H9 (cell line): ENCODE measurements at regions not wholly inside any gene's neighbourhood (a gene's known extent, or its start where the extent isn't known, plus 50 kb on each side); places are given as distances from the start of the nearest gene placed in this dataset.

Experiments
- DNase-seq: peaks from one replicate; pipeline ENCODE4 v3.0.0-alpha.2; 2017
- H2AFZ ChIP-seq: one replicate; pipeline ENCODE4 v1.6.1; 2013; ENCODE audit warnings: mild to moderate bottlenecking, low read length, control low read depth, moderate library complexity
- H2AK5ac ChIP-seq: 2 replicates; pipeline ENCODE4 v1.6.1; 2013; ENCODE audit warnings: low read length, control low read depth, mixed read lengths; ENCODE audit not compliant: insufficient read length
- H2BK120ac ChIP-seq: one replicate; pipeline ENCODE4 v1.6.1; 2013; ENCODE audit warnings: low read depth, mild to moderate bottlenecking, low read length, control low read depth, inconsistent platforms; ENCODE audit not compliant: poor library complexity, severe bottlenecking
- H2BK12ac ChIP-seq: 2 replicates; pipeline ENCODE4 v1.6.1; 2013; ENCODE audit warnings: low read length, control low read depth, mixed read lengths, low read depth; ENCODE audit not compliant: insufficient read length
- H2BK15ac ChIP-seq: 2 replicates; pipeline ENCODE4 v1.6.1; 2013; ENCODE audit warnings: low read depth, low read length, control low read depth
- H2BK20ac ChIP-seq: one replicate; pipeline ENCODE4 v1.6.1; 2013; ENCODE audit warnings: low read depth, mild to moderate bottlenecking, low read length, control low read depth, inconsistent platforms; ENCODE audit not compliant: poor library complexity, severe bottlenecking
- H2BK5ac ChIP-seq: 2 replicates; pipeline ENCODE4 v1.6.1; 2013; ENCODE audit warnings: low read length, control low read depth, mixed read lengths; ENCODE audit not compliant: insufficient read length
- H3K14ac ChIP-seq: 2 replicates; pipeline ENCODE4 v1.6.1; 2013; ENCODE audit warnings: low read length, control low read depth; ENCODE audit not compliant: insufficient read depth
- H3K18ac ChIP-seq: 2 replicates; pipeline ENCODE4 v1.6.1; 2013; ENCODE audit warnings: low read depth, mild to moderate bottlenecking, mixed read lengths, low read length, control low read depth; ENCODE audit not compliant: insufficient read length
- H3K23ac ChIP-seq: 2 replicates; pipeline ENCODE4 v1.6.1; 2013; ENCODE audit warnings: low read length, control low read depth, mixed read lengths, low read depth; ENCODE audit not compliant: insufficient read length
- H3K23me2 ChIP-seq: 2 replicates; pipeline ENCODE4 v1.6.1; 2013; ENCODE audit warnings: low read depth, mild to moderate bottlenecking, mixed read lengths, low read length, control low read depth; ENCODE audit not compliant: insufficient read length, poor library complexity, severe bottlenecking
- H3K27ac ChIP-seq: 2 replicates; pipeline ENCODE4 v1.5.1; 2013; ENCODE audit warnings: low read length, control low read depth, mixed read lengths, low read depth; ENCODE audit not compliant: insufficient read length
- H3K27me3 ChIP-seq: 2 replicates; pipeline ENCODE4 v1.6.1; 2013; ENCODE audit warnings: low read length, control low read depth, inconsistent platforms; ENCODE audit not compliant: insufficient read depth
- H3K4ac ChIP-seq: 2 replicates; pipeline ENCODE4 v1.6.1; 2013; ENCODE audit warnings: low read depth, mild to moderate bottlenecking, control low read depth, inconsistent platforms, low read length, moderate library complexity
- H3K4me1 ChIP-seq: 2 replicates; pipeline ENCODE4 v1.6.1; 2013; ENCODE audit warnings: low read length, control low read depth, inconsistent platforms; ENCODE audit not compliant: insufficient read depth
- H3K4me2 ChIP-seq: 2 replicates; pipeline ENCODE4 v1.6.1; 2013; ENCODE audit warnings: low read length, control low read depth, mixed read lengths; ENCODE audit not compliant: insufficient read length, insufficient read depth
- H3K56ac ChIP-seq: 2 replicates; pipeline ENCODE4 v1.6.1; 2013; ENCODE audit warnings: low read depth, mild to moderate bottlenecking, mixed read lengths, low read length, control low read depth; ENCODE audit not compliant: insufficient read length
- H3K79me1 ChIP-seq: 2 replicates; pipeline ENCODE4 v1.6.1; 2013; ENCODE audit warnings: low read depth, mild to moderate bottlenecking, moderate library complexity, low read length, control low read depth, inconsistent platforms; ENCODE audit not compliant: insufficient read depth, poor library complexity, severe bottlenecking
- H3K79me2 ChIP-seq: 2 replicates; pipeline ENCODE4 v1.6.1; 2013; ENCODE audit warnings: low read length, control low read depth, inconsistent platforms; ENCODE audit not compliant: insufficient read depth
- H3K9ac ChIP-seq: 2 replicates; pipeline ENCODE4 v1.6.1; 2013; ENCODE audit warnings: low read length, control low read depth, mixed read lengths; ENCODE audit not compliant: insufficient read length; ENCODE audit errors: extremely low read depth
- H3K9me3 ChIP-seq: one replicate; pipeline ENCODE4 v1.6.1; 2013; ENCODE audit warnings: low read depth, low read length, inconsistent platforms; ENCODE audit not compliant: control insufficient read depth
- H3T11ph ChIP-seq: one replicate; pipeline ENCODE4 v1.6.1; 2013; ENCODE audit warnings: mild to moderate bottlenecking, low read length, control low read depth, inconsistent platforms
- H4K20me1 ChIP-seq: one replicate; pipeline ENCODE4 v1.6.1; 2013; ENCODE audit not compliant: control insufficient read depth, insufficient read length, insufficient read depth
- H4K5ac ChIP-seq: 2 replicates; pipeline ENCODE4 v1.6.1; 2013; ENCODE audit warnings: low read depth, mild to moderate bottlenecking, mixed read lengths, low read length, control low read depth; ENCODE audit not compliant: insufficient read length
- H4K8ac ChIP-seq: replicated peaks from 2 replicates; pipeline ENCODE4 v1.6.1; 2013; ENCODE audit warnings: low read length, control low read depth, mixed read lengths, low read depth; ENCODE audit not compliant: insufficient read length
- H4K91ac ChIP-seq: 2 replicates; pipeline ENCODE4 v1.6.1; 2013; ENCODE audit warnings: low read depth, mild to moderate bottlenecking, moderate library complexity, mixed read lengths, low read length, control low read depth; ENCODE audit not compliant: insufficient read length
- H3K27ac Mint-ChIP-seq, 3 experiments: 2 replicates in 2 of 3; 3 replicates in 1 of 3; pipeline ENCODE4 v1.8.0; 2020 to 2021; ENCODE audit warnings: mixed read lengths in 3 of 3, mild to moderate bottlenecking in 1 of 3, moderate library complexity in 1 of 3
- H3K27me3 Mint-ChIP-seq: 2 replicates; pipeline ENCODE4 v1.8.0; 2021; ENCODE audit warnings: low read depth, mild to moderate bottlenecking, moderate library complexity, mixed read lengths
- H3K36me3 Mint-ChIP-seq, 3 experiments: 2 replicates in 2 of 3; 3 replicates in 1 of 3; pipeline ENCODE4 v1.8.0; 2020 to 2021; ENCODE audit warnings: low read depth in 3 of 3, mixed read lengths in 3 of 3; ENCODE audit not compliant: insufficient read depth in 1 of 3
- H3K4me1 Mint-ChIP-seq, 2 experiments: 2 replicates each; pipeline ENCODE4 v1.8.0; 2020; ENCODE audit warnings: mixed read lengths in 2 of 2
- H3K4me3 Mint-ChIP-seq, 2 experiments: 2 replicates in 1 of 2; 3 replicates in 1 of 2; pipeline ENCODE4 v1.8.0; 2020 to 2021; ENCODE audit warnings: mild to moderate bottlenecking in 2 of 2, mixed read lengths in 2 of 2, moderate library complexity in 1 of 2
- H3K9me3 Mint-ChIP-seq, 2 experiments: 2 replicates in 1 of 2; 3 replicates in 1 of 2; pipeline ENCODE4 v1.8.0; 2020; ENCODE audit warnings: mild to moderate bottlenecking in 2 of 2, mixed read lengths in 2 of 2, moderate library complexity in 1 of 2
- WGBS: extraction: QIAGEN DNeasy Blood & Tissue Kit; methylation state at CpG from one replicate; pipeline ENCODE4 v1.1.7; 2013; ENCODE audit warnings: missing lambda C conversion rate, low lambda C conversion rate, mixed read lengths; ENCODE audit not compliant: insufficient read length; ENCODE audit errors: extremely low coverage; 5-methylcytosine and 5-hydroxymethylcytosine counted together
- TF ChIP-seq, protein P1 (sequence below): fragments of 200-600 bp; sonication (generic); conservative IDR thresholded peaks from 3 replicates; pipeline ENCODE4 v1.8.0; 2021; ENCODE audit warnings: antibody characterized with exemption, mild to moderate bottlenecking

DNA sequence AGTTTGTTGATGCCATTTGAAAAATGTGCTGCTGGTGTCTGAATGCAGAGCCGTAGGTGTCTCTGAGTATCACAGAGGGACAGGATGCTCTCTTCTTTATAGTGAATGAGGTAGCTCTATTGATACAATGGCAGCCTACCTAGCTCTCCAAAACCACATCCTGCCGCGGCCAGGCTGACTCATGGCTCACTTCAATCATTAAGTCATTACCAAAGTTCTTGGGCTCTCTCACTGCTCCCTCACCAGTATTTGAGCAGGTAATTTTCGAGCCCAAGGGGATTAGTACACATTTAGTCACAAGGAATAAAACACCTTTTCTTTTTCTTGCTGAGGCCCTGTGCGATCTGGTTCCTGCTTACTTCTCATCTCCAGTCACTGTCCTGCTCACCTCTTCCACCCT, 509.0 kb upstream of the LARGE1 start:
- H3K27me3 ChIP-seq, result no peaks in the 10 kb centered on the region
- H3T11ph ChIP-seq, result no peak overlapping the region
- no CpG with 5 or more reads among the region's 5 CpGs for WGBS
- no peaks in the 10 kb centered on the region for H3K23me2 ChIP-seq
- no peaks in the 10 kb centered on the region for H3K79me1 ChIP-seq
- TF ChIP-seq, protein P1, sequence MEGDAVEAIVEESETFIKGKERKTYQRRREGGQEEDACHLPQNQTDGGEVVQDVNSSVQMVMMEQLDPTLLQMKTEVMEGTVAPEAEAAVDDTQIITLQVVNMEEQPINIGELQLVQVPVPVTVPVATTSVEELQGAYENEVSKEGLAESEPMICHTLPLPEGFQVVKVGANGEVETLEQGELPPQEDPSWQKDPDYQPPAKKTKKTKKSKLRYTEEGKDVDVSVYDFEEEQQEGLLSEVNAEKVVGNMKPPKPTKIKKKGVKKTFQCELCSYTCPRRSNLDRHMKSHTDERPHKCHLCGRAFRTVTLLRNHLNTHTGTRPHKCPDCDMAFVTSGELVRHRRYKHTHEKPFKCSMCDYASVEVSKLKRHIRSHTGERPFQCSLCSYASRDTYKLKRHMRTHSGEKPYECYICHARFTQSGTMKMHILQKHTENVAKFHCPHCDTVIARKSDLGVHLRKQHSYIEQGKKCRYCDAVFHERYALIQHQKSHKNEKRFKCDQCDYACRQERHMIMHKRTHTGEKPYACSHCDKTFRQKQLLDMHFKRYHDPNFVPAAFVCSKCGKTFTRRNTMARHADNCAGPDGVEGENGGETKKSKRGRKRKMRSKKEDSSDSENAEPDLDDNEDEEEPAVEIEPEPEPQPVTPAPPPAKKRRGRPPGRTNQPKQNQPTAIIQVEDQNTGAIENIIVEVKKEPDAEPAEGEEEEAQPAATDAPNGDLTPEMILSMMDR, result no peak
- H3K14ac ChIP-seq, result no peak overlapping the region
- H2AK5ac ChIP-seq, result no peak overlapping the region
- H3K4me1 ChIP-seq, result no peaks in the 10 kb centered on the region
- no peaks in the 10 kb centered on the region for H4K20me1 ChIP-seq
- no peak overlapping the region for H3K56ac ChIP-seq
- peaks cover 0 to 2% of the 10 kb centered on the region in 2 experiments; a peak in 1 of 5 replicates for H3K9me3 Mint-ChIP-seq
- no peak overlapping the region for H4K5ac ChIP-seq
- peaks cover 5% of the 10 kb centered on the region for H3K27me3 Mint-ChIP-seq
- H3K23ac ChIP-seq, result no peak overlapping the region
- no peak overlapping the region for H4K8ac ChIP-seq
- H3K9ac ChIP-seq, result no peak overlapping the region
- H2AFZ ChIP-seq, result no peak overlapping the region
- H2BK120ac ChIP-seq, result no peak overlapping the region
- H3K9me3 ChIP-seq, result no peaks in the 10 kb centered on the region
- no peaks in the 10 kb centered on the region for H3K36me3 Mint-ChIP-seq
- H3K4me3 Mint-ChIP-seq, result no peak overlapping the region
- H3K27ac Mint-ChIP-seq, result no peak overlapping the region
- H3K4me2 ChIP-seq, result no peak overlapping the region
- H2BK5ac ChIP-seq, result no peak overlapping the region
- no peak overlapping the region for H2BK15ac ChIP-seq
- H2BK20ac ChIP-seq, result no peak overlapping the region
- no peaks in the 10 kb centered on the region for H3K79me2 ChIP-seq
- no peak for DNase-seq
- no peak overlapping the region for H3K27ac ChIP-seq
- no peak overlapping the region for H2BK12ac ChIP-seq
- H3K4ac ChIP-seq, result no peak overlapping the region
- H3K18ac ChIP-seq, result no peak overlapping the region
- H3K4me1 Mint-ChIP-seq, result no peaks in the 10 kb centered on the region
- no peak overlapping the region for H4K91ac ChIP-seq
